ENCODE measurements at regions not wholly inside any gene's neighbourhood (a gene's known extent, or its start where the extent isn't known, plus 50 kb on each side); places are given as distances from the start of the nearest gene placed in this dataset.

DNA sequence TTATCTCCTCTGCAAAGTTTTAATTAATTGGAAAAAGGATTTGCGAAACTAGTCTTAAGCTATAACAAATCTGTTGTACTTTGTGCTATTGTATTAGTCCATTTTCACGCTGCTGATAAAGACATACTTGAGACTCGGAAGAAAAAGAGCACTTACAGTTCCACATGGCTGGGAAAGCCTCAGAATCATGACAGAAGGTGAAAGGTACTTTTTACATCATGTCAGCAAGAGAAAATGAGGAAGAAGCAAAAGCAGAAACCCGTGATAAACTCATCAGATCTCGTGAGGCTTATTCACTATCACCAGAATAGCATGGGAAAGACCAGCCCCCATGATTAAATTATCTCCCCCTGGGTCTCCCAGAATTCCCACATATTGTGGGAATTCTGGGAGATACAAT lies 118.1 kb upstream of the PRKD1 start:
- TF ChIP-seq POLR2A (IDR thresholded peaks at IDR 0.05): no peak
- TF ChIP-seq, protein P1, sequence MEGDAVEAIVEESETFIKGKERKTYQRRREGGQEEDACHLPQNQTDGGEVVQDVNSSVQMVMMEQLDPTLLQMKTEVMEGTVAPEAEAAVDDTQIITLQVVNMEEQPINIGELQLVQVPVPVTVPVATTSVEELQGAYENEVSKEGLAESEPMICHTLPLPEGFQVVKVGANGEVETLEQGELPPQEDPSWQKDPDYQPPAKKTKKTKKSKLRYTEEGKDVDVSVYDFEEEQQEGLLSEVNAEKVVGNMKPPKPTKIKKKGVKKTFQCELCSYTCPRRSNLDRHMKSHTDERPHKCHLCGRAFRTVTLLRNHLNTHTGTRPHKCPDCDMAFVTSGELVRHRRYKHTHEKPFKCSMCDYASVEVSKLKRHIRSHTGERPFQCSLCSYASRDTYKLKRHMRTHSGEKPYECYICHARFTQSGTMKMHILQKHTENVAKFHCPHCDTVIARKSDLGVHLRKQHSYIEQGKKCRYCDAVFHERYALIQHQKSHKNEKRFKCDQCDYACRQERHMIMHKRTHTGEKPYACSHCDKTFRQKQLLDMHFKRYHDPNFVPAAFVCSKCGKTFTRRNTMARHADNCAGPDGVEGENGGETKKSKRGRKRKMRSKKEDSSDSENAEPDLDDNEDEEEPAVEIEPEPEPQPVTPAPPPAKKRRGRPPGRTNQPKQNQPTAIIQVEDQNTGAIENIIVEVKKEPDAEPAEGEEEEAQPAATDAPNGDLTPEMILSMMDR (IDR thresholded peaks at IDR 0.05): no peak

Data from esophagus squamous epithelium (tissue), 4 donors.